Brain microvascular endothelial cell (primary cell): ENCODE measurements at regions not wholly inside any gene's neighbourhood (a gene's known extent, or its start where the extent isn't known, plus 50 kb on each side); places are given as distances from the start of the nearest gene placed in this dataset.

Source experiments
- DNase-seq: peaks from one replicate; pipeline ENCODE4 v3.0.0-alpha.2; 2020
- H3K27ac ChIP-seq: fragments of 250-450 bp; sonication (Bioruptor Pico); 2 replicates; pipeline ENCODE4 v1.5.1; 2020; ENCODE audit warnings: mild to moderate bottlenecking, moderate library complexity
- H3K27me3 ChIP-seq: fragments of 250-450 bp; sonication (Bioruptor Pico); replicated peaks from 2 replicates; pipeline ENCODE4 v1.5.1; 2020; ENCODE audit warnings: mild to moderate bottlenecking
- H3K36me3 ChIP-seq: fragments of 250-450 bp; sonication (Bioruptor Pico); replicated peaks from 2 replicates; pipeline ENCODE4 v1.5.1; 2020; ENCODE audit warnings: mild to moderate bottlenecking
- H3K4me3 ChIP-seq: 2 replicates; pipeline ENCODE4 v1.5.1; 2011; ENCODE audit warnings: low read depth, mild to moderate bottlenecking, control low read depth, low read length, moderate library complexity
- CTCF ChIP-seq: IDR thresholded peaks from 2 replicates; pipeline ENCODE4 v1.5.1; 2011; ENCODE audit warnings: low read depth, mild to moderate bottlenecking, moderate library complexity, low read length, control low read depth, inconsistent platforms; ENCODE audit errors: missing control alignments
- in situ Hi-C: cut with HindIII; loops from 2 replicates; pipeline ENCODE4 v1.10.0; 2017; ENCODE audit warnings: low sequenced_read_pairs, low pct_ligation_motif_present

GRCh38 chr12:76226956-76227355 is 121.3 kb downstream of the BBS10 start:
- TF ChIP-seq CTCF, result no peak
- in situ Hi-C loops, result no loop called here
- Histone ChIP-seq H3K36me3 (no peaks in the 10 kb centered on the region), H3K4me3 (no peak overlapping the region), H3K27me3 (no peaks in the 10 kb centered on the region), H3K27ac (no peak overlapping the region)
- DNase-seq, result no peak

GRCh38 chr12:76226397-76226796 is 121.8 kb downstream of the BBS10 start:
- H3K27ac ChIP-seq, result no peak overlapping the region
- peak; percentile 44 for DNase-seq
- in situ Hi-C loops, result no loop called here
- no peaks in the 10 kb centered on the region for H3K36me3 ChIP-seq
- no peak overlapping the region for H3K4me3 ChIP-seq
- TF ChIP-seq CTCF, result no peak
- no peaks in the 10 kb centered on the region for H3K27me3 ChIP-seq

- in situ Hi-C loops, result no loop called here
- Histone ChIP-seq H3K27ac (no peak overlapping the region), H3K27me3 (no peaks in the 10 kb centered on the region), H3K4me3 (no peak overlapping the region), H3K36me3 (no peaks in the 10 kb centered on the region)
- no peak for TF ChIP-seq CTCF
- DNase-seq, result no peak
Observed at GRCh38 chr12:76223869-76224268, 124.3 kb downstream of the BBS10 start.

- Histone ChIP-seq H3K36me3 (no peaks in the 10 kb centered on the region), H3K4me3 (no peak overlapping the region), H3K27me3 (no peaks in the 10 kb centered on the region), H3K27ac (no peak overlapping the region)
- no peak for DNase-seq
- in situ Hi-C loops, result no loop called here
- no peak for TF ChIP-seq CTCF
Observed at GRCh38 chr12:76220980-76221379, 127.2 kb downstream of the BBS10 start.

GRCh38 chr12:76219806-76220205 is 128.4 kb downstream of the BBS10 start:
- DNase-seq, result no peak
- in situ Hi-C loops, result no loop called here

More at GRCh38 chr12:76219806-76220205, 128.4 kb downstream of the BBS10 start:
- no peak overlapping the region for H3K4me3 ChIP-seq
- H3K36me3 ChIP-seq, result no peaks in the 10 kb centered on the region
- TF ChIP-seq CTCF, result no peak
- H3K27ac ChIP-seq, result no peak overlapping the region
- H3K27me3 ChIP-seq, result no peaks in the 10 kb centered on the region
